Suppressor macrophage (primary cell): ENCODE measurements at regions not wholly inside any gene's neighbourhood (a gene's known extent, or its start where the extent isn't known, plus 50 kb on each side); places are given as distances from the start of the nearest gene placed in this dataset.
"Not testable (repeated sequence)": the region's sequence is repeated elsewhere in the genome, so short reads cannot be mapped to it uniquely, and the experiment has no call there.

Experiments
- DNase-seq, 4 experiments: peaks; one replicate each; pipeline ENCODE4 v3.0.0-alpha.2; 2020 to 2022

GRCh38 chr6:148602136-148602535, 144.7 kb upstream of the UST start:
- no peak for DNase-seq

DNA sequence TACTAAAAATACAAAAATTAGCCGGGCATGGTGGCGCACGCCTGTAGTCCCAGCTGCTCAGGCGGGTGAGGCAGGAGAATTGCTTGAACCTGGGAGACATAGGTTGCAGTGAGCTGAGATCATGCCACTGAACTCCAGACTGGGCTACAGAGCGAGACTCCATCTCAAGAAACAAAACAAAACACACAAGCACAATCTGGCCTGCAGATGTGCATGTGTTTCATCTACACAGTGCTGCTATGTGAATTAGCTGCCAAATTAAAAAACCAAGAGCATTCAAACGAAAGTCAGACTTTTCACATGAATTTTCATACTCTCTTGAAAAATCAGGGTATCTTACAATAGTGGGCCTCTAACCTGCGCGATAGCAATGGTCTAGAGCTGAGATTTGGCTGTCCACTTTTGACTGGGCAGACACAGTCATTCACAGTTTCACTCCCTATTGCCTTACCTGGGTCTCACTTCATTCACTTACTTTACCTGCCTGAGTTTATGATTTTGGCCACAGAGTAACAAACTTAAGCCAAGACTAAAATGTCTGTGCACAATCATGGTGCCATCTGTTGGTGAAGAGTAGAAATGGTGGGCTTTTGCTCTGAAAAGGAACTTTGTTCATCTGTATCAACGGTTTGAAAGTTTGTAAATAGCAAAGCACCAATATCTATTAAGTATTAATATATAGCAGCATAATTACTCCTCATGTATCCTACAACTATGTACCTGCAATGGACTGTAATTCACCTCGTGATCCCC, 138.5 kb upstream of the UST start:
- peak; percentile 9 to 48 (median 24) for DNase-seq

- peak in 3 of 4 experiments; percentile 17 to 25 (median 20) for DNase-seq
Observed at GRCh38 chr6:148611213-148611612, 135.6 kb upstream of the UST start.

- no peak for DNase-seq
Observed at GRCh38 chr6:148612043-148612442, 134.8 kb upstream of the UST start.

GRCh38 chr6:148614602-148615001, 132.2 kb upstream of the UST start:
- no peak for DNase-seq

DNA sequence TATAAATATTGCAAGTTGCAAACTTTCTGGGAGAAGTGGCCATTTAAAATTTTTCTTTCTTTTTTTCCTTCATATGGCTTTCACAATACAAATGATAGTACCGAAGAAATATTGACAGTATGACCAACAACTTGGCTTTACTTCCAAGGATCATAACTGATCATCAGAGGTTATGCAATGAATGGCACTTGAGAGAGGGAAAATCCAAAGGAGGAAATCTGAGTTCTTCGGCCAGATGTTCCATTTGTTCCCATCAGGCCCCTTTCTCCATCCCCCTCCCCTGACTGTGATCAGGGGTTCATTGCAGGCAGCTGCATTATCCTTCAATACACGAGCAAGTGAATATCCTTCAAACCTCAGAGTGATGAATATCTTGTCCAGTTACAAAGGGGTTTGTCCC, 130.0 kb upstream of the UST start:
- no peak for DNase-seq

- DNase-seq: peak; percentile 21 to 55 (median 31)
Observed at GRCh38 chr6:148617530-148617929, 129.3 kb upstream of the UST start.

DNA sequence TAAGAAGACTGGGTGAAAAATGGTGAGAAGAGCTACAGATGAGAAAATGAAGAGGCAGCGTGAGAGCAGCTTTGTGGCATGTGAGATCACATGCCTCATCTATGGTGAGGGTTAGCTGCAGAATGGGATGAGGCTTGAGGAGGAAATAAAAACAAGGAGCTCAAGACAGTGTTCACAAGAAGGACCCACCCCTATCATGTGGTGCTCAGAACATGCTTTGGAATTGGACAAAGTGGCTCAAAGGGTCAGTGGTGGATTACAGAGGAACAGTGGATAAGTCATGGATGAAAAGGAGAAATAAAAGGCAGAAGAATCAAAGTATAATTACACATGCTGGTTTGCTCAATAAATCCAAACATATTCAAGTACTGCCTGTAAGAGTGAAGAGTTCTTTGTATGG, 126.9 kb upstream of the UST start:
- no peak for DNase-seq

- peak in 1 of 4 experiments; percentile 37 for DNase-seq
Observed at GRCh38 chr6:148620579-148621298, 126.1 kb upstream of the UST start.

DNA sequence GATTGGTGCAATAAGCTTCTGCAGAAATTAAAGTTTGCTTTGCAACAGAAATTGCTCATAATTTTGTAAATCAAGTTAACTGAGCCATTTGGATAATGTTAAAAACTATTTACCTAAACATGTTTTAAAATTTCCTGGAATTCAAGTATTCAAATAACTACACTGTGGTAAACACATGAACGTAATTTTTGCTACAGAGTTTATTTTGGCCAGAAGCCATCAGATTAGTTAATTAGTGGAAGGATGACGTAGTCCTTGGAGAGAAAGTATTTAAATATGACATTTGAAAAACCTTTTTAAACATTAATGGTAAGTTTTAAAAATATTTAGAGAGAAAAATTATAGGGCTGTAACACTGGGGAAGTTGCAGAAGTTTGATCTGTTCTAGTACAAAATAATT, 121.2 kb upstream of the UST start:
- DNase-seq: no peak

DNA sequence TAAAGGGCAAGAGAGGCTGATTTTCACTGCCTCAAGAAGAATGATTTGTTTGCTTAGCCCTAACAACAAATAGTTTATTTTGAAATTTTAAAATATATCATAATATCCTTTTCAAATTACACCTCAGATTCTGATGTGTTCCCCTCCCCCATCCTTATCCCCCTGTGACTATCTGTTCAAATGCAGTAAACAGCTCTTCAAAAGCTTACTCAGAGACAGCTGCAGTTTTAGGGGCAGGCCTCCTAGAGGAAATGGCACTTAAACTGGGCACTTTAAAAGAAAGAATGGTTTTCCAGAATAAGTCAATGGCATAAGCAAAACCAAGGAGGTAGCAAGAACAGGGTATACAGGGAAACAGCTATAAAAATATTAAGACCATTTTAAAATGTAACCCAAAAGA, 118.6 kb upstream of the UST start:
- no peak for DNase-seq

DNA sequence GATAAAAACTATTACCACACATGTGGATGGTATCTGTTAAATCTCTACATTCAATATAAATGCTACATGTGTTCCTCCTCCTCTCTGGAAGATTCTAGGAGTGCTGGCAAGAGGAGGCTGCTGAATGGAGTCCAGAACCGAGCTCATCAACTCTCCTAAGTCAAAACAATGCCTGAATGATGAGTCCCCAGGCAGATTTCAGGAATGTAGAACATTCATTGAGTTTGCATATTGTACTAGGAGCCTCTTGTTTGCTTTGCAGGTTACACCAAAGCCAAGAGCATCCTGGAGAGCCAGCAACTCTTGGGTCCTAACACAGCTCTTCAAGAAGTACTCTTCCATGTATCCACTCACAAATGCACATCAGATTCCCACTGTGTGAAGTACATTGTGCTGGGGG, 117.6 kb upstream of the UST start:
- DNase-seq: no peak

GRCh38 chr6:148629592-148630465, 117.0 kb upstream of the UST start:
- DNase-seq: peak in 3 of 4 experiments; percentile 30 to 37 (median 31)

GRCh38 chr6:148635070-148635743, 111.6 kb upstream of the UST start:
- no peak for DNase-seq

DNA sequence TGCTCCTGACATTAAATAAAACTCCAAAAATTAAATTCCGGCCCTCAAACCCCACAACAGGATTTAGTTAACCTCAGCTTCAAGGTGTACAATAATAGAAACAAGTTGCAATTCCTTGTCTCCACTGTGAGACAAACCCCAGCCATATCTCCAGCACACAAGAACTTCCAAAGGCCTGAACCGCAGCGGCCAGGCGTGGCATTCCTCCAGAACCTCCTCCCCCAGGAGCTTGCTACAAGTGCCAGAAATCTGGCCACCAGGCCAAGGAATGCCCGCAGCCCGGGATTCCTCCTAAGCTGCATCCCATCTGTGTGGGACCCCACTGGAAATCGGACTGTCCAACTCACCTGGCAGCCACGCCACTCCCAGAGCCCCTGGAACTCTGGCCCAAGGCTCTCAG, 105.0 kb upstream of the UST start:
- not testable (repeated sequence) for DNase-seq

GRCh38 chr6:148643208-148643607, 103.6 kb upstream of the UST start:
- DNase-seq: not testable (repeated sequence)

DNA sequence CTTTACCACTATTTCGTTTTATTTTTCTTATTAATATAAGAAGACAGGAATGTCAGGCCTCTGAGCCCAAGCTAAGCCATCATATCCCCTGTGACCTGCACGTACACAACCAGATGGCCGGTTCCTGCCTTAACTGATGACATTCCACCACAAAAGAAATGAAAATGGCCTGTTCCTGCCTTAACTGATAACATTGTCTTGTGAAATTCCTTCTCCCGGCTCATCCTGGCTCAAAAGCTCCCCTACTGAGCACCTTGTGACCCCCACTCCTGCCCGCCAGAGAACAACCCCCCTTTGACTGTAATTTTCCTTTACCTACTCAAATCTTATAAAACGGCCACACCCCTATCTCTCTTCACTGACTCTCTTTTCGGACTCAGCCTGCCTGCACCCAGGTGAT, 101.8 kb upstream of the UST start:
- not testable (repeated sequence) for DNase-seq

DNA sequence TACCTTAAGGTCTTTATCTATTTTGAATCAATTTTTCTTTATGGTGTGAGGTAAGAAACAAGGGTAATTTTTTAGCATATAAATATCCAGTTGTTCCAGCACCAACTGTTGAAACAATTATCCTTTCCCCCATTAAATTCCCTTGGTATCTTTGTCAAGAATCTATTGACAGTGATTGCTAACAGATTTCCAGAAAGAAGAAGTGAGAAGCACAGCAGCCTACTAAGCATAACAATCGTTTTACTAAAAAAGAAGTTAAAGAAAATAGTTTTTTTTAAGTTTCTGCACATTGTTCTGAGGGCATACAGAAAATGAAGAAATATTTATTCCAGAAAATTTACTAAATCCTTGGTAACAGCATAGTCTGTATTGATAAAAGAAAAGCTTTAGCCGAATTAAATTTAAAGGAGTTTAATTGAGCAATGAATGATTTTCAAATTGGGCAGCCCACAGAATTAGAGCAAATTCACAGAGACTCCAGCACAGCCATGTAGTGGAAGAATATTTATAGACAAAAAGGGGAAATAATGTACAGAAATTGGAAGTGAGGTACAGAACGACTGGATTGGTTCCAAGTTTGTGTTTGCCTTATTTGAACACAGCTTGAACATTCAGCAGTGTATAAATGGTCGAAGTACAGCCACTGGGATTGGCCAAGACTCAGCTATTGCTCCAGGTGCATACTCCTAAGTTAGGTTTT, 97.9 kb upstream of the UST start:
- peak; percentile 15 to 62 (median 42) for DNase-seq

- peak; percentile 11 to 36 (median 34) for DNase-seq
Observed at GRCh38 chr6:148649454-148649963, 97.3 kb upstream of the UST start.

DNA sequence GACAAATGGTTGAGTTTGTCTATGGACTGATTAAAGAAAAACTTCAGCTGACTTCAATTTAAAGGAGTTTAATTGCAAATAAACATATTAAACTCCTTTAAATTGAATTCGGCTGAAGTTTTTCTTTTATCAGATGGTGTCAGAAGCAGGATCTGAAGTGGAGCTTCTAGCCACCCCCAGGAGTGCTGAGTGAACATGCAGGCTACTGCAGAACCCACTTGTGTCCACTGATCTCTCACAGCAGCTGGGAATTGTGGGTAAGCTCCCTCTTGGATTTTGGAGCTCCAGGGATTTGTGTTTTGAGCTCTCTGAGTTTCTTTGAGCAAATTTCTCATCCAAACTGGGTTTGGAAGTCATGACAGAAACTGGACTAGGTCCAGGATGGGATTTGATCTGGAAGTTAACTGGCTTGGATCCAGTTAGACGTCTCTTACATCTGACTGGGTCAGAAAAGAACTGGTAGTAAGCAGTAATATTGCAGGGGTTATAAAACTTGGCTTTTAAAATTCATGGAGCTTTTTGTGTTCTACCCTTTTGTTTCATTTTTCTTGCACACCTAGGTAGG, 95.8 kb upstream of the UST start:
- DNase-seq: no peak

GRCh38 chr6:148652205-148652604, 94.6 kb upstream of the UST start:
- DNase-seq: no peak
